ENCODE measurements at regions not wholly inside any gene's neighbourhood (a gene's known extent, or its start where the extent isn't known, plus 50 kb on each side); places are given as distances from the start of the nearest gene placed in this dataset.

DNA sequence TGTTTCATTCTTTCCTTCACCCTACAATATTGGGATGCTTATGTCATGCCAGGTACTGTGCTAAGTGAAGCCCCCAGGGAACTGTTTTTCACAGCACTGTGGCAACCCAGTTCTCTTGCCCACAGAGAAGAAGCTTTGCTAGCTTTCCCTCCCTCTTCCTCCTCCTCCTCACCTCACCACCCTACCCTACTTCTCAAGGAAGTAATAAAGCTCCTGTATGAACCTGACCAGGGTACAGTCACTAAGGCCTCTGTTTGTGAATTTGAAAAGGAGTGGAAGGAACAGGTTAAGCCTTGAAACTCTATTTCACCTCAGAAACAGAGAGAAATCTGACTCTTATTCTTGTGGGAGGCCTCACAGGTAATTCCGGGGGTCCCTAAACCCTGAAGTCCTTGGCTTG, 219.4 kb upstream of the RADX start:
- Mint-ChIP-seq H3K27ac (no peak overlapping the region), H3K4me3 (no peak overlapping the region), H3K4me1 (no peaks in the 10 kb centered on the region), H3K9me3 (peaks cover 2 to 39% of the 10 kb centered on the region in 2 experiments; a peak in 2 of 5 replicates), H3K27me3 (ENCODE audit: low read depth) (no peaks in the 10 kb centered on the region), H3K36me3 (ENCODE audit: insufficient read depth in 1 of 3, low read depth in 3 of 3) (0 out of 7 replicates have a peak, but pooled peaks cover 0 to 1% (median 0%) of the 10 kb centered on the region in 3 experiments)
- Histone ChIP-seq H3K4ac (ENCODE audit: low read depth, low read length) (no peak overlapping the region), H3K4me1 (ENCODE audit: insufficient read depth, low read length) (no peaks in the 10 kb centered on the region), H2BK20ac (ENCODE audit: low read depth, low read length, poor library complexity, severe bottlenecking) (no peak overlapping the region), H2BK12ac (ENCODE audit: insufficient read length, low read depth, low read length) (no peak overlapping the region), H4K91ac (ENCODE audit: insufficient read length, low read depth, low read length) (no peak overlapping the region), H3K27me3 (ENCODE audit: insufficient read depth, low read length) (no peaks in the 10 kb centered on the region), H4K5ac (ENCODE audit: insufficient read length, low read depth, low read length) (no peak overlapping the region), H3K56ac (ENCODE audit: insufficient read length, low read depth, low read length) (no peak overlapping the region), H3K23me2 (ENCODE audit: insufficient read length, low read depth, low read length, poor library complexity, severe bottlenecking) (no peaks in the 10 kb centered on the region), H3T11ph (ENCODE audit: low read length) (no peak overlapping the region), H2AFZ (ENCODE audit: low read length) (no peak overlapping the region), H3K27ac (ENCODE audit: insufficient read length, low read depth, low read length) (no peak overlapping the region), H2AK5ac (ENCODE audit: insufficient read length, low read length) (no peak overlapping the region), H3K9ac (ENCODE audit: extremely low read depth, insufficient read length, low read length) (no peak overlapping the region), H3K79me1 (ENCODE audit: insufficient read depth, low read depth, low read length, poor library complexity, severe bottlenecking) (no peaks in the 10 kb centered on the region), H3K9me3 (ENCODE audit: control insufficient read depth, low read depth, low read length) (peaks cover 27% of the 10 kb centered on the region), H4K20me1 (ENCODE audit: control insufficient read depth, insufficient read depth, insufficient read length) (no peaks in the 10 kb centered on the region), H3K23ac (ENCODE audit: insufficient read length, low read depth, low read length) (no peak overlapping the region), H3K4me2 (ENCODE audit: insufficient read depth, insufficient read length, low read length) (no peak overlapping the region), H2BK5ac (ENCODE audit: insufficient read length, low read length) (no peak overlapping the region), H2BK15ac (ENCODE audit: low read depth, low read length) (no peak overlapping the region), H3K18ac (ENCODE audit: insufficient read length, low read depth, low read length) (no peak overlapping the region), H3K79me2 (ENCODE audit: insufficient read depth, low read length) (no peaks in the 10 kb centered on the region), H2BK120ac (ENCODE audit: low read depth, low read length, poor library complexity, severe bottlenecking) (no peak overlapping the region), H4K8ac (replicated peaks; ENCODE audit: insufficient read length, low read depth, low read length) (no peak overlapping the region), H3K14ac (ENCODE audit: insufficient read depth, low read length) (no peak overlapping the region)
- WGBS (ENCODE audit: extremely low coverage, insufficient read length, low lambda C conversion rate): no CpG with 5 or more reads among the region's 1 CpG
- DNase-seq: no peak
- TF ChIP-seq, protein P1, sequence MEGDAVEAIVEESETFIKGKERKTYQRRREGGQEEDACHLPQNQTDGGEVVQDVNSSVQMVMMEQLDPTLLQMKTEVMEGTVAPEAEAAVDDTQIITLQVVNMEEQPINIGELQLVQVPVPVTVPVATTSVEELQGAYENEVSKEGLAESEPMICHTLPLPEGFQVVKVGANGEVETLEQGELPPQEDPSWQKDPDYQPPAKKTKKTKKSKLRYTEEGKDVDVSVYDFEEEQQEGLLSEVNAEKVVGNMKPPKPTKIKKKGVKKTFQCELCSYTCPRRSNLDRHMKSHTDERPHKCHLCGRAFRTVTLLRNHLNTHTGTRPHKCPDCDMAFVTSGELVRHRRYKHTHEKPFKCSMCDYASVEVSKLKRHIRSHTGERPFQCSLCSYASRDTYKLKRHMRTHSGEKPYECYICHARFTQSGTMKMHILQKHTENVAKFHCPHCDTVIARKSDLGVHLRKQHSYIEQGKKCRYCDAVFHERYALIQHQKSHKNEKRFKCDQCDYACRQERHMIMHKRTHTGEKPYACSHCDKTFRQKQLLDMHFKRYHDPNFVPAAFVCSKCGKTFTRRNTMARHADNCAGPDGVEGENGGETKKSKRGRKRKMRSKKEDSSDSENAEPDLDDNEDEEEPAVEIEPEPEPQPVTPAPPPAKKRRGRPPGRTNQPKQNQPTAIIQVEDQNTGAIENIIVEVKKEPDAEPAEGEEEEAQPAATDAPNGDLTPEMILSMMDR (conservative IDR thresholded peaks at IDR 0.05): no peak

Measured in H9 (cell line).